ENCODE measurements at regions not wholly inside any gene's neighbourhood (a gene's known extent, or its start where the extent isn't known, plus 50 kb on each side); places are given as distances from the start of the nearest gene placed in this dataset.
"Not testable (repeated sequence)": the region's sequence is repeated elsewhere in the genome, so short reads cannot be mapped to it uniquely, and the experiment has no call there.

DNA sequence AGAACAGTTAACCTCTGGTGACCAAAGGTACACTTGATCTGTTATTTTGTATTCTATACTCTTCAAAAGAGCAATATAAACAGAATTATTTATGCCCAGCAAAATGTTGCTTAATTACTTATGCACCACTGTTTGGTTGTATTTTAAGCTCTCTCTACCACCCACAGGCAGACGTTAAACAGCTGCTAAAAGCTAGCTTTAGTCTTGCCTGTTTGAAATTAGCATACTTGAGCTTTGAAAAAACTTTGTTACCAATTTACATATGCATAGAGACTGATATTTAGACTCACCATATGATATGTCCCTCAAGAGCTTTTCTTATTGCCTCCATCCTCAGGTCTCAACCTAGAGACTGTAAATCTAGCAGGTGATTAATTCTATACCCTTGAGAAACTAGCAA lies 426.9 kb downstream of the NR4A2 start:
- no peak for DNase-seq (ENCODE audit: low read depth in 2 of 2)

DNA sequence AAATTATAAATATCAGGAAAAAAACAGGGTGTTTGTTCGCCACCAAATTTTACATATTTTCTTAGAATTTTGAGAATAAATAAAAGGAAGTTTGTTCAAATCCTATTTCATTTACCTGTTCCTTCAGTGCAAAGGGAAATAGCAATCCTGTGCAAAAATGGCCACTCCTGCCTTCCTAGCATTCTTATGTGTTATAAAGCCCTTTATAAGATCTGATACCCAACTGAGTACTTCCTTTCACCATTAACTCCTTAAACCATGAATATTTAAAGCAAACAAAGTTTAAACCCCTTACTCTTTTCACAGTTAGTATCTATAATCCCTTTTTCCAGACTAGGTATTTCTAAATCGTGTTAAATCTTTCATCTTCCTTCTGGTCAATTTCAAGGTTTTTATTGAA lies 427.8 kb downstream of the NR4A2 start:
- DNase-seq (ENCODE audit: low read depth in 2 of 2), result no peak

DNA sequence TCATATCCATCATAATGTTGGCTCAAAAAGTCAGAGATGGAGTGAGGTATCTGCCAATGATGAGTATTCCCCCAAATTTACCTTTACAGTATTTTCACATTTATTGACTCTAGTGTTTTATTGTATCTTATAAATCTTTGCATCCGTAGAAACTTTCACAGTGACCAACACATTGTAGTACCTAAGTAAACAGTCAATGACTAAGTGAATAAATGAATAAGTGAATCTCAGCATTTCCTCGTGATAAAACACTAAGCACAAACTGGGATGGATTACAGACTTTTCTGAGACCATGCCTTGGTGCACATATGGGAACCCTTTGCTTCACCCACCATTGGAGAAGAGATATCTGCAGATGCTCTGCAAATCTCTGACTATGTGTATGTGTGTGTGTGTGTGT lies 429.9 kb downstream of the NR4A2 start:
- no peak for DNase-seq (ENCODE audit: low read depth in 2 of 2)

DNA sequence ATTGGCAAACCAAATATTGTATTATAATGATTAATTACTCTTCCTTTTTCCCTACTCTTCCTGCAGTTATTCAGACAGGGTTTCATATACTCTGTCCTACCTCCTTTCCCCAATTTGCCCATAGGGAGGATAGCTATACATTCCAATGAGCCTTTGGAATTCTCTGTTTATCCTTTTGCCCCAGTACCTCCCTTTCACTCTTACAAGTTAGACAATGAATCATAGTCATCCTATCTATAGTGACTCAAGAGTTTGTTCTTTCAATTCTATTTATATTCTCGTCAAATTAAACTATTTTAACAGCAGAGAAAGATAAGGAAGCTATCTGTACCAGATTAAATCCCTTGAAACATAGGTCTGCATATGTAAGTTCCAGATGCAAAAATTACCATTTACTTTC lies 437.5 kb downstream of the NR4A2 start:
- DNase-seq (ENCODE audit: low read depth in 2 of 2), result no peak

DNA sequence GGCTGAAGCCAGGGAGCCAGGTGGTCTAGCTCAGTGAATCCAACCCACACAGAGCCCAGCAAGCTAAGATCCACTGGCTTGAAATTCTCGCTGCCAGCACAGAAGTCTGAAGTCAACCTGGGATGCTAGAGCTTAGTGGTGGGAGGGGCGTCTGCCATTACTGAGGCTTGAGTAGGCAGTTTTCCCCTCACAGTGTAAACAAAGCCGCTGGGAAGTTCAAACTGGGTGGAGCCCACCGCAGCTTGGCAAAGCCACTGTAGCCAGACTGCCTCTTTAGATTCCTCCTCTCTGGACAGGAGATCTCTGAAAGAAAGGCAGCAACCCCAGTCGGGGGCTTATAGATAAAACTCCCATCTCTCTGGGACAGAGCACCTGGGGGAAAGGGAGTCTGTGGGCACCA lies 452.1 kb downstream of the NR4A2 start:
- not testable (repeated sequence) for DNase-seq (ENCODE audit: low read depth in 2 of 2)

DNA sequence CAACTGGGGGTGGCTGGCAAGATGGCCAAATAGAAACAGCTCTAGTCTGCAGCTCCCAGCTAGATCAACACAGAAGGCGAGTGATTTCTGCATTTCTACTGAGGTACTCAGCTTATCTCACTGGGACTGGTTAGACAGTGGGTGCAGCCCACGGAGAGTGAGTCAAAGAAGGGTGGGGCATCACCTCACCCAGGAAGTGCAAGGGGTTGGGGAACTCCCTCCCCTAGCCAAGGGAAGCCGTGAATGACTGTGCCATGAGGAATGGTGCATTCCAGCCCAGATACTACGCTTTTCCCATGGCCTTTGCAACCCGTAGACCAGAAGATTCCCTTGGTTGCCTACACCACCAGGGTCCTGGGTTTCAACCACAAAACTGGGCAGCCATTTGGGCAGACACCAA lies 452.6 kb downstream of the NR4A2 start:
- DNase-seq (ENCODE audit: low read depth in 2 of 2), result not testable (repeated sequence)

DNA sequence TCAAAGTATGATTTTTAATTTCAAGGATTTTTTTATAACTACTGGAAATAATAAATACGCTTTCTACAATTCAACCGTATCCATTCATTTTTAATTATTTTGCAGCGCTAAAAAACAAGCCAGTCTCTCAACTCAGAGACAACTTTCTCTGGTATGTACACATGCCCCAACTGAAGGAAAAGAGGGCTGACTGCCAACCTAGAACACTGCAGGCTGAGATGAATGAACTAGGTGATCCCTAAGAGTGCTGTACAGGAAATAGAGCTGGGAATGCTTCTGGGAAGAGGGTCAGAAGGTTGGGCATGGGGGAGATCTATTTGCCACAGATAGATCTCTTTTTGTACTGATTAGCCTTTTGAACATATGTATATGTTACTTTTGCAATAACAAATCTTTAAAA lies 460.1 kb downstream of the NR4A2 start:
- DNase-seq (ENCODE audit: low read depth in 2 of 2), result no peak

DNA sequence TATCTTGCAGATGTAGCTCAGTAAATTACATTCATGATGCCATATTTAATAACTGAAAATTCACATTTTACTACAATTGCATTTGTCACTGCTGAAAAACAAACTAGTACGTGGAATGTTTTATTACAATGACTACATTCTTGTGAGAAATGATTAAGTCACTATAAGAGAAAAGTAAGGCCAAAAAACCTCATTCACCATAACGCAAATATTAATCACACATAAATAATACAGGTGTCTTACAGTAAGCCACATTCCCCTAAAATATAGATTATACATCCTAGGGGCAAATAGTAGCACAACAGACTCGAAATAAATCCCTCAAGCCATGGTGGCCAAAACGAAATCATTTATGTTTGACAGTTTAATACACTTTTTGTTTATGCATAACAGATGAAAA lies 460.6 kb downstream of the NR4A2 start:
- DNase-seq (ENCODE audit: low read depth in 2 of 2), result no peak

DNA sequence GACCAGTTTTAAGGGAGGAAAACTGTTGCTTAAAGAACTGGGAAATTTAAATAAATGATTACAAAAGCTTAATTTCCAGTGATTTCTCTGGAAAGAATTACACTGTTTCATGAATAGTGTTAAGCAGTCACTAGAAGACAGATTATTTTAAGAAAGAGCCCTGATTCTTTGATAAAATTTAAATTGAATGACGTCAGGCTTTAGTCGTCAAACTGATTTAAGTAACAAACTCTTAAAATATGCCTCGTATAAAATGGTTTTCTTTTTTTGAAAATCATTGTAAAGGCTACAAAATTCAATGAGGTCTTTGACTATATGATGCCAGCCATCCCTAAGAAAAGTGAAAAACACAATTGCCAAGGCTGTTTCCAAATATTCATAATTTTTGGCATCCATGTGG lies 465.0 kb downstream of the NR4A2 start:
- DNase-seq (ENCODE audit: low read depth in 2 of 2), result no peak

DNA sequence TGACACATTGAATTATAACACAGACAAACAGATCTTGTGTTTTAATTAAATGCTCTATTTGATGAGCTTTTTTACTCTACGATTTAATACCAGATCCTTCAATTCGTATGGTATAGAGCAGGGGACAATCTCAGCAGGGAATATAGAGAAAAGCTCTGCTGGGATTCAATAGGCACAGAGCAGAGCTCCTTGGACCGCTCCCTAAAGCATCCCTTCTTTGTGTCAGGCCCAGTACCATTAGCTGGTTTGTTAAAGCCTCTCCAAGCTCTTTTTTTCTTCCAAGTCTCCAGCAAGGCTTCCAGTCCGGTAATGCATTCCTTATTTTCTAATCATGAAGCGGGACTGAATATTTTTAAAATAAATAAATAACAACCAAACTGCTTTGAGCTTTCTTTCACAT lies 466.0 kb downstream of the NR4A2 start:
- no peak for DNase-seq (ENCODE audit: low read depth in 2 of 2)

DNA sequence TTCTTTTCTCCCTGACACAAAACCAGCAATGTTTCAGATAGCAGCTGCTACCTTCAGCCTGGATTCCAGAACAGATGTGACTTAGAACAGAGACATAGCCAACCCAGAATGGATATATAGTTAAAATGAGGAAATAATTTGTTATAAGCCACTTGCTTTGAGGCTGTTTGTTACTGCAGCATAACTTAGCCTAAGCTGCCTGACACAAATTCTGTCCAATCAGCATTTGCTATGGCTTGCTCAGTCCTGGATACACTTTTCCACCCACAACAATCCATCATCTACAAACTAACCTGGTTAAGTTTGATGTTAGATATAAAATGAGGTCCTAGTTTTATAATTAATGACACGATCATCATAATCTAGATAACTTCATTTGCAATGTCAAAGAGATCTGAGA lies 480.4 kb downstream of the NR4A2 start:
- no peak for DNase-seq (ENCODE audit: low read depth in 2 of 2)

DNA sequence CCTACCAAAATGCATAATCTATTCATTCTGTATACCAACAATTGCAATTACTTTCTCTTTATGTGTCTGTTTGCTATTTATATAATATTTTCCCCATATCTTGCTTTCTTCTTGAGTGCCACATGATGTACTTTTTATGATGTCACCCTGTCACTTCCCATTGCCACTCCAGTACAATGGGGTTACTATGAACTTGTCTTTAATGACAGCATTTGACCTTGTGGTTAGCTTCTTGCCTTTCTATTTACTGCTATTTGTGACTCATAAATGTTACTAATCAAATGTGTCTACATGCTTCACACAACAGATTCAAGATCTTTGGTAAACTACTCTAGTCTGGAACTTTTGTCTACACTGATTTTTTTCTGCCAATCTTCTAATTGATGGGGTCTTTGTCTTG lies 486.3 kb downstream of the NR4A2 start:
- no peak for DNase-seq (ENCODE audit: low read depth in 2 of 2)

DNA sequence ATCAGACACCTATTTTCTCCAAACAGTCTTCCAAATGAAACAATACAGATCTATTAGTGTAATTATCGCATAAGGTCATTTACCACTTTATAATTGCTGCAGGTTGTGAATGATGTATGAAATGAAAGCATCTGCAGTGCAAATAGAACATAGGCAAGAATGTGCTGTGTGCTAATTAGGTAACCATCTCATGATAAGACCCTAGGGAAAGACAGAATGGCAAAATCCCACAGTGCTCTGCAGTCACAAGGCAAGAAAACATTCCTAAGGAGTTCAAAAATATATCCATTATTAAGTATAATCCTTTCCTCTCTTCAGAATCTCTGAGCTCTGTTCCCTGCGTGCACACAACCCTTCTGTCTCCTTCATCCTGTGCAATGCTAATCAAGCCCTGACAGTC lies 488.1 kb downstream of the NR4A2 start:
- no peak for DNase-seq (ENCODE audit: low read depth in 2 of 2)

DNA sequence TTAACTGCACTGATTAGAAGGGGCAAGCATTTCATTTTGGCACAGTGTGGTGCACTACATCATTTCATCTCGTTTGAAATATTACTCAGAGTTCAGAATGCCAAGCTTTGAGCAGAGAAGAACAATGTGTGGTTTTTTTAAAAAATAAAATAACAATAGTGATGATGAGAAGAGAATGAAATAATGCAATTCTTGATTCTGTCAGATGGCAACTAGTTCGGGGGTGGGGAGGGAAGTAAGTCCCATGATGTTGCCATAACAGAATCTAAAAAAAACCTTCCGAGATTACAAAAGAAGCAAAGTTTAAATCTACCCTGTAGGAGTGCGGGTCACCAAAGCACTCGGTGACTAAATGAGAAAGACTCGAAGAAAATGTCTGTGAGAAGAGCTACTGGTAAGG lies 490.4 kb downstream of the NR4A2 start:
- DNase-seq (ENCODE audit: low read depth in 2 of 2), result no peak

DNA sequence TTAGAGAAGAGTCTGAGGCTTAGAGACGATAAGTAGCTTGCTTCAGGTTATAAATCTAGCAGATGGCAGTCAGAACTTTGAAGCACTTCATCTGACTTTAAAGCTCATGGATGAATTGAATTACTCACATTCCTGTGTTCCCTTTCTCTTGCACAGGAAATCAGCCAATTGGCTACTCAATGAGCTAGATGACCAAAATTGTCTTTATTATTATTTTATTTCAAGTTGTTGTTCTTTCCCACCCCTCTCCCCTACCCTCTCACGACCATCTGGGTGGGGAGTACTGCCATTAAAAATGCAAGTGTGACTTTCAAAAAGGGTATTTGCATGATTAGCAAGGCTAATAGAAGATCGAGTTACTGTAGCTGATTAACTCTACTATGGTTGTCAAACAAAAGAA lies 491.1 kb downstream of the NR4A2 start:
- no peak for DNase-seq (ENCODE audit: low read depth in 2 of 2)

DNA sequence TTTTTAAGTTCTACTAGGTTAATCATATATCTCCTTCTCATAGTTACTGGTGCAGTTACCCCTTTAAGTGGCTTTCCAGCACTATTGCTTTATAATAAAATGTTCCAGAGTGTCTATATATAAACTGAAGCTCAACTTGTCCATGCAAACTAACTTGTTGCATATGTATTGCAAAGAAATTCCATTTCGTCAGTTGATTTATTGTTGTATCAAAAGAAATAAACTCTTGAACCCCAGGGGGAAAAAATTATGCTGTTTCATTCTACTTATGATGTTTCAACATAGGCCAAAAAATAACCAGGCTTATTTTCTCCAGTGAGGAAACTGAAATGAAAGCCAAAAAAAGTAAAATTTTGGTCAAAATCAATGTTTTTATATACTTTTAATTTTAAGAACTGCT lies 491.9 kb downstream of the NR4A2 start:
- DNase-seq (ENCODE audit: low read depth in 2 of 2), result no peak

DNA sequence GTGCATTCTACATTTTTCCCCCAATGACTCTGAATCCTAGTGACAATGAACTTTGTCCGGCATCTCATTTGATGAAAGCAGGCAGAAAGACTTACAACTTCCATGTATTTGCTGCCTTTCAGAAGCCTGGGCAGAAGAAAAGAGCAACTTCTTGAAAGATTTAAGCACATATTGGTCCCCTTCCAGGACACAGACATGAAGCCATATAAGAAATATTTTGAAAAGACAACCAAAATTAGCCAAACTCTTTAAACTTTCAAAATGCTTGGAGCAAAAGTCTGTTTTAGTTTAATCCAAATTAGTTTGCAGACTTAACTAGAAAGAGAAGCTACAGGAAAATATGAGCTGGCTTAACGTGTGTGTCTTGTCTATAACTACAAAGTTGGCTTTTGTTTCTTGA lies 492.5 kb downstream of the NR4A2 start:
- DNase-seq (ENCODE audit: low read depth in 2 of 2), result no peak

DNA sequence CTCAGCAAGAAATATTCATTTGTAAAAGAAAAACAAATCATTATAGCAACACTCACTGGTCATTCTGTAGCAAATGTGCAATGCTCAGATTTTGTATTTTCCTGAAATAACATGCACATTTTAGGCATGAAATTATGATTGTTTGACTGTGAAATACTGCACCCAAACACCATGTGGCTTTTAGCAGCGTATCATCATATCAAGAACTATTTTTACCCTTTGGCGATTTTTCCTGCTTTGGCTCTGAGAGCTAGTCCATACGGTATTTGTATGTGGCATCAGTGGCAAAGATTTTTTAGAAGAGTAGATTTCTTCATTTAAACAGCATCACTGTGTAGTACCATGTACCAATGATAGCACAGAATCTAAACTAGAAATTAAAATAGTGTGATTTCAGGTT lies 493.1 kb downstream of the NR4A2 start:
- DNase-seq (ENCODE audit: low read depth in 2 of 2), result no peak

DNA sequence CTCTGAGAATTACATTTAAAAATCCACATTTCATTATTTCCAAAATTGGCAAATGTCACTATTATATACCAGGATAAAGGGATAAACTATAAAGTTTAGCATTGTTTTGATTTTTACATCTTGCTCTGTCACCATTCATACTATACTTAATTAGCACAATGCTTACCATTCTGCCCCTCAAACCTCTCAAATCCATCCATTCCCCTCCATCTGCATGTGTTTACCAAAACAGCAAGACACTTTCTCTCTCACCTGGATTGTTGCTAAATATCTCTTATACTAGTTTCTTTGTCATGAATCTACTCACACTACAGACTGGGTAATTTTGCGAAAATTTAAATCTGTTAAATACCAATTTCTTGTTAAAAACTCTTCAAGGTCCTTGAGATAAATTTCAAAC lies 496.1 kb downstream of the NR4A2 start:
- DNase-seq (ENCODE audit: low read depth in 2 of 2), result no peak

DNA sequence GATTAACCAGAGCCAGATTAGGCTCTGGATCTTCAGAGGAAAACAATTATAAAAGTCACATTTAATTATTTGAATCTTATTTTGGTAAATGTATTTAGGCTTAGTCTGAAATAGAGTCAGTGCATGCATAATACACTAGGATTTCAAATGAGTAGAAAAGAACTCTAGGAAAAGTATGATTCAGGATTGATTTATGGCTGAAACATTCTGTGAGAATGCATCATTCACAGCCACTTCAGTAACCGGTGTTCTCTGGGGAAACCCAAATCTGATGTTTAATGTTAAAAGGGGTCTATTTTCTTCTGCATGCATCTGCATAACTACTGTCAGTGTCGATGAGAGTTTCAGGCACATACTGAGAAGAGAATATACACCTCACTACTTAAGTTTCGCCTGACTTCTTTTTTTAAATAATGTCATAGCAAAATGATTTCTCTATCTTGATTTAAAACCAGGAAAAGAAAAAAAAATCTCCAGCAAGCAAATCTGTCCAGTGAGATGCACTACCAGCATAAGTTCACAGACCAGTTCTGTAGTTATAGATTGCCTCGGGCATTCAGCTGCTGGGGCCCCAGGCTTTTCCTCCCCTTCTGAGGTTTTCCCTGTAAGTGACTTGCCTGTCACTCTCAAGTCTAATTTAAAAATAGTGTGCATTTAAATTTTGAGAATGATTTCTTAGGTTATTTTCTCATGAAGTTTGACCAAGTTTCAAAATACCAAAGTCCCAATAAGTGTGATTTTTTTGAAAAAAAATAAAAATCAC lies 501.5 kb downstream of the NR4A2 start:
- DNase-seq (ENCODE audit: low read depth in 2 of 2), result no peak

DNA sequence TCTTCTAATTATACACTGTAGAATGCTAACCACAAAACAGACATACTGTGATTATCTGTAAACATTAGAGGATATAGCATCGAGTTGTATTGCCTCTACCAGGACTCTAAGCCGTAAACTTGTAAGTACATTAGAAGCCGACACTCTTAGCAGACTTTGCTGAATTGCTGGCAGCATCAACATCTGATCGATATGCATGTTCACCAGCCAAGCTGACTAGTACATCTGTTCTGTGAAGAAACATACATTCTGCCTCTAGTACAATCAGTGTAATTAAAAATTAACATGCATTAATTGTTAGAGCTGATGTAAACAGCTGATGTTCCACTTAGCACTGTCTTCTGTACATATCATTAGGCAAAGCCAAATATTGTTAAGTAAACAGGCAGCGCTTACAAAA lies 502.2 kb downstream of the NR4A2 start:
- DNase-seq (ENCODE audit: low read depth in 2 of 2), result no peak

DNA sequence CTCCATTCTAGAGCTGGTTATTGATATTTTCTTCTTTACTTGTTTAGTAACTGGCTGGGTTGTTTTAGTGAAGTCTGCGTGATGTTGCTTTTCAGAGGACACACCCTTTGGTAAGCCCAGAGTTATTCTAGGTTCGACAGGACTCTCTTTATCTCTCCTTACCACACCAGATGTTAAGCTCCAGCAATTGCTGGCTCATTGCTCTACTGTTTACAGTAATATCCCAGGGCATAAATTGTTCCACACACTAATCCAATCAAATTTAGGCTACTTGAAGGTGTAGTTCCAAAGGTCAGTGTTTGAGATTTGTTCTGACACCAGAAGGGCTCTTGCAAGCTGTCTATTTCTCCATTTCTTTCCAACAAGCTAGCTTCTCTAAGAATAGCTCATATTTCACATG lies 506.6 kb downstream of the NR4A2 start:
- no peak for DNase-seq (ENCODE audit: low read depth in 2 of 2)

DNA sequence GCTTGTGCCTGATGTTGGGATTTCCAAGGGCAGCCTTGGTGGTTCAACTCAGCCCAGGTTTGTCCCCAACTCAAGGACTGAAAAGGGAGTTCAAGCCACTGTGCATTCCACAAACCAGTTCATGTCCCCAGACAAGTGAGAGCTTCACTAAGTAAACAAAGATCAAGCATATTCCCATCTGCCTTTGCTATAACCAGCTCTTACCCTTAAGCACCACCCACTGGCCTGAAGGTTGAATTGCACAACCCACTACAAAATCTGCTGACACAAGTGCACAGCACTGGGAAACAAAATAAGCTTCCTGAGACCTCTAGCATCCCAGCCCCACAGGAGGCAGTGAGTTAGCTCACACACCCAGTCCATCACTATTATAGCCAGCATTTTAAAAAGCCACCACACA lies 516.7 kb downstream of the NR4A2 start:
- DNase-seq (ENCODE audit: low read depth in 2 of 2), result no peak

DNA sequence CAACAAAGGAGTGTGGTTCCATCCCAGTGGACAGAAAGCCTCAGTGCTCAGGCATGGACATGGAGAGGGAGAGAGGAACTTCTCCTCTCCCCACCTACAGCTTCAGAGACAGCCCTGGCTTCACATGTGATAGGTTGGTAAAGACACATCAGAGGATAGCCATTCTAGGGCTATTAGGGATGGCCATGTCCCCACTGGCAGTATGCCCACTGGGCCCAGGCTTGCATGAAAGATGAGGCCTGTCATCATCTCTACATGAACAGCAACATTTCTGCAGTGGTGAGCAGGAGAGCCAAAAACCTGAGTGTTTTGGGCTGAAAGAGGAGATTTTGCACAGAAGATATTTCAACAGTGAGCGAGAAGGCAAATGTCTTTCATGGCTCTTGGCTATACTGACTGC lies 517.2 kb downstream of the NR4A2 start:
- no peak for DNase-seq (ENCODE audit: low read depth in 2 of 2)
